ENCODE measurements at regions not wholly inside any gene's neighbourhood (a gene's known extent, or its start where the extent isn't known, plus 50 kb on each side); places are given as distances from the start of the nearest gene placed in this dataset.

DNA sequence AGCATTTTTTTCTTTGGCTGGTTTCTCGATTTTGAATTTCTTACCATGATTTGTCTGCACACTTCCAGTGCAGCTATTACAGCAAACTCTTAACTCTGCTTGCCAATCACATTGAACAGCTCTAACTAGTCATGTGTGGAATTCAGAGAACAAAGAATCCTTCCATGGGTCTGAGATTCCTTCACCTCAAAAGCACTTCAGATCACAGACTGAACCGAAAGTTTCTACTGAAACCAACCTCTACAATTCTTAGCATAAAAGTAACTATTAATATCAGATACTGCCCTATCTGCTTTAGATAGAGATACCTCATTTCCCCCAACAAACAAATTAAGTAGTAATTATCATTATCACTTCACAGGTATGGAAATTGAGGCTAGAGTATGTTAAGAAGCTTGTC is 56.5 kb upstream of the SP4 start:
- TF ChIP-seq, protein P1, sequence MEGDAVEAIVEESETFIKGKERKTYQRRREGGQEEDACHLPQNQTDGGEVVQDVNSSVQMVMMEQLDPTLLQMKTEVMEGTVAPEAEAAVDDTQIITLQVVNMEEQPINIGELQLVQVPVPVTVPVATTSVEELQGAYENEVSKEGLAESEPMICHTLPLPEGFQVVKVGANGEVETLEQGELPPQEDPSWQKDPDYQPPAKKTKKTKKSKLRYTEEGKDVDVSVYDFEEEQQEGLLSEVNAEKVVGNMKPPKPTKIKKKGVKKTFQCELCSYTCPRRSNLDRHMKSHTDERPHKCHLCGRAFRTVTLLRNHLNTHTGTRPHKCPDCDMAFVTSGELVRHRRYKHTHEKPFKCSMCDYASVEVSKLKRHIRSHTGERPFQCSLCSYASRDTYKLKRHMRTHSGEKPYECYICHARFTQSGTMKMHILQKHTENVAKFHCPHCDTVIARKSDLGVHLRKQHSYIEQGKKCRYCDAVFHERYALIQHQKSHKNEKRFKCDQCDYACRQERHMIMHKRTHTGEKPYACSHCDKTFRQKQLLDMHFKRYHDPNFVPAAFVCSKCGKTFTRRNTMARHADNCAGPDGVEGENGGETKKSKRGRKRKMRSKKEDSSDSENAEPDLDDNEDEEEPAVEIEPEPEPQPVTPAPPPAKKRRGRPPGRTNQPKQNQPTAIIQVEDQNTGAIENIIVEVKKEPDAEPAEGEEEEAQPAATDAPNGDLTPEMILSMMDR (conservative IDR thresholded peaks at IDR 0.05; ENCODE audit: low read length), result no peak
- no peak for TF ChIP-seq EZH2phosphoT487 (IDR thresholded peaks at IDR 0.05; ENCODE audit: borderline replicate concordance, low read depth, low read length)

Measured in OCI-LY7 (cell line).